PFSK-1 (cell line): ENCODE measurements at regions not wholly inside any gene's neighbourhood (a gene's known extent, or its start where the extent isn't known, plus 50 kb on each side); places are given as distances from the start of the nearest gene placed in this dataset.

ENCODE experiments used
- FOXP2 ChIP-seq: optimal IDR thresholded peaks from 2 replicates; pipeline ENCODE3; 2011; ENCODE audit warnings: borderline replicate concordance, control low read depth, inconsistent platforms; ENCODE audit not compliant: insufficient read depth; ENCODE audit errors: extremely low read length, extremely low read depth
- POLR2AphosphoS5 ChIP-seq: IDR thresholded peaks from 2 replicates; pipeline ENCODE4 v1.6.1; 2012; ENCODE audit warnings: low read depth, mild to moderate bottlenecking, control low read depth, low read length, moderate library complexity
- REST ChIP-seq, 2 experiments: IDR thresholded peaks; 2 replicates each; pipeline versions ENCODE4 v1.6.1 to v1.8.0; 2011 to 2012; ENCODE audit warnings: low read depth in 2 of 2, low read length in 2 of 2, control low read depth in 1 of 2, inconsistent platforms in 1 of 2, mild to moderate bottlenecking in 1 of 2, moderate library complexity in 1 of 2; ENCODE audit not compliant: insufficient read depth in 1 of 2
- TAF1 ChIP-seq: IDR thresholded peaks from 2 replicates; pipeline ENCODE4 v1.6.1; 2012; ENCODE audit warnings: low read length, control low read depth, borderline replicate concordance; ENCODE audit not compliant: insufficient read depth

- no peak for TF ChIP-seq POLR2AphosphoS5
- no peak for TF ChIP-seq REST (IDR thresholded peaks at IDR 0.05; ENCODE audit: insufficient read depth in 1 of 2, low read depth in 2 of 2, low read length in 2 of 2)
- TF ChIP-seq TAF1: no peak
- TF ChIP-seq FOXP2: no peak
These were observed 1342.8 kb downstream of the TBC1D22A start for GRCh38 chr22:48105259-48105658.
